Activated naive CD8-positive, alpha-beta T cell (primary cell): ENCODE measurements at regions not wholly inside any gene's neighbourhood (a gene's known extent, or its start where the extent isn't known, plus 50 kb on each side); places are given as distances from the start of the nearest gene placed in this dataset.

Source experiments
- H3K27ac Mint-ChIP-seq: one replicate; pipeline ENCODE4 v1.8.0; 2021; ENCODE audit warnings: mixed read lengths
- H3K27me3 Mint-ChIP-seq: one replicate; pipeline ENCODE4 v1.8.0; 2021; ENCODE audit warnings: mixed read lengths
- H3K36me3 Mint-ChIP-seq: one replicate; pipeline ENCODE4 v1.8.0; 2021; ENCODE audit warnings: mixed read lengths
- H3K4me1 Mint-ChIP-seq: one replicate; pipeline ENCODE4 v1.8.0; 2021; ENCODE audit warnings: low read depth, mixed read lengths
- H3K4me3 Mint-ChIP-seq: one replicate; pipeline ENCODE4 v1.8.0; 2021; ENCODE audit warnings: mild to moderate bottlenecking, mixed read lengths
- H3K9me3 Mint-ChIP-seq: one replicate; pipeline ENCODE4 v1.8.0; 2021; ENCODE audit warnings: low read depth, mixed read lengths

DNA sequence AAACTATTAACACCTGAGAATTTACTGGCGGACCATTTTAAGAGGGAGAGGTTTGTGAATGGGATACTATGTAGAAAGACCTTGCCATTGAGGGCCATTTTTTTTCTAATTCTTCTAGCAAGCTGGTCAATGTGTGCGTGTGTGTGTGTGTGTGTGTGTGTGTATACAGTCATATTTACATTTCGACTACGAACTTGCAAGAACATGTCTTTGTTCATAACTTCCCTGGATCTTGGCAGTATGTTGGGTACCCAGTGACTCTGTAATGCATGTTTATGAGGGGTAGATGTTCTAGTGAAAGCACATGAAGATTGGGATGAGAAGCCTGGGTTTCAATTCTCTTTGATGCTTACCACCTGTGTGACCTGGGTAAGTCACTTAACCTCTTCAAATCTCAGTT, 133.6 kb downstream of the UBE2E3 start:
- peaks cover 6% of the 10 kb centered on the region for H3K9me3 Mint-ChIP-seq
- H3K4me3 Mint-ChIP-seq = no peak overlapping the region
- no peak overlapping the region for H3K27ac Mint-ChIP-seq
- H3K4me1 Mint-ChIP-seq = peaks cover 24% of the 10 kb centered on the region
- peaks cover 2% of the 10 kb centered on the region for H3K36me3 Mint-ChIP-seq
- no peaks in the 10 kb centered on the region for H3K27me3 Mint-ChIP-seq

DNA sequence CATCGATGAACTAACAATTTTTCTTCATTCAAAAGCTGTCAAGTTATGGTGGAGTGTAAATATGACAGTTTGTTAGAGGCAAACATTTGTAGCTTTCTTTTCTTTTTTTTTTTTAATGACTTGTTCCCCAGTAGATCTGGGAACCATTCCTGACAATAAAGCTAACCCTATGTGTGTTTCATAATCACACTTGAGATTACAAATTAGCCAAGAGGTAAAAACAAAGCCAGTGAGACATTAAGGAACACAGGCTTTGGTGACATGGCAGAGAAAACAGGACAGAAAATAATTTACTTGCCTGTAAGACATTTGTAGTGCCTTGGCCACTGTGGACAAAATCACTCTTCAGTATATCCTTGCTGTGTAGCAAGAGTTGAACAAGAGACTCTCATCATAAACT, 135.9 kb downstream of the UBE2E3 start:
- Mint-ChIP-seq H3K4me3 (no peak overlapping the region), H3K27ac (no peak overlapping the region), H3K27me3 (no peaks in the 10 kb centered on the region), H3K36me3 (peaks cover 5% of the 10 kb centered on the region), H3K4me1 (peaks cover 28% of the 10 kb centered on the region), H3K9me3 (peaks cover 14% of the 10 kb centered on the region)

GRCh38 chr2:181117206-181117925, 137.0 kb downstream of the UBE2E3 start:
- no peak overlapping the region for H3K27ac Mint-ChIP-seq
- H3K36me3 Mint-ChIP-seq = peaks cover 6% of the 10 kb centered on the region
- H3K4me1 Mint-ChIP-seq = peaks cover 34% of the 10 kb centered on the region
- H3K4me3 Mint-ChIP-seq = no peak overlapping the region
- H3K27me3 Mint-ChIP-seq = no peaks in the 10 kb centered on the region
- peaks cover 16% of the 10 kb centered on the region for H3K9me3 Mint-ChIP-seq

DNA sequence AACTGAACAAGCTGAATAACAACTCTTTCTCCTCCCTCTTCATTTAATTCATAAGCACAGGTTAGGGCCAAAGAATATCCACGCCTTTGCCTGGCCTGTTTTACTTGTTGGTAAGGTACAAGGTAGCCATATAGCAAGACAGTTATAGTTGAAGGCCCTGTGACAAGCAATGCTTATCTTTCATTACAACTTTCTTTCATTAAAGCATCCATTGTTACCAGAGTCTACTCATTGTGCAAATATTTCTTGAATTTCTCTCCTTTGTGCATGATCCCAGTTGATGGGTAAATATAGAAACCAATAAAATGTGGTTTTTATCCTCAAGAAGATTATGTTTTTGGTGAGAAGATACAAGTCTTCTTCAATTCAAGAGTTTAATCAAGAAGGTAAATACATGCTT, 140.2 kb downstream of the UBE2E3 start:
- H3K4me3 Mint-ChIP-seq = no peak overlapping the region

GRCh38 chr2:181121996-181122395, 141.6 kb downstream of the UBE2E3 start:
- Mint-ChIP-seq H3K36me3 (peaks cover 9% of the 10 kb centered on the region), H3K27ac (no peak overlapping the region), H3K4me3 (no peak overlapping the region), H3K27me3 (no peaks in the 10 kb centered on the region), H3K9me3 (peaks cover 16% of the 10 kb centered on the region), H3K4me1 (peaks cover 71% of the 10 kb centered on the region)

More for the DNA sequence above, 140.2 kb downstream of the UBE2E3 start:
- Mint-ChIP-seq H3K27me3 (no peaks in the 10 kb centered on the region), H3K4me1 (peaks cover 59% of the 10 kb centered on the region), H3K9me3 (peaks cover 16% of the 10 kb centered on the region), H3K27ac (peak overlapping the region; percentile 74), H3K36me3 (peaks cover 6% of the 10 kb centered on the region)

DNA sequence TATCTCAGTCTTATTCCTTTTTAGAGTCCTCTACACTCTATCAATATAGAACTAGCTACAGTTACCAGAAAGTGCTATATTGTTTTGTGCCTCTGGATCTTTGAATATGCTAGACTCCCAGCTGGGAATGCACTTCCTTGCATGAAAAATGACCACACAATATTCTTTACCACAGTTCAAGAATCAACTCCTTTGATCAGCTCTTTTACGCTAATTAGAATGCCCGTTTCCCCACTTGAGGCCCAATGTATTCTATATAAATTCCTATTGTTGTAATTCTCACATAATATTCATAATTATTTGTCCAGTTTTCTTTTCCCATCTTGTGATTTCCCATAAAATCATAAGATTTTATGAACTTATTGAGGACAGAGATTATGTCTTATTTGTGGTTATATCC, 142.2 kb downstream of the UBE2E3 start:
- Mint-ChIP-seq H3K4me3 (no peak overlapping the region), H3K27ac (no peak overlapping the region), H3K4me1 (peaks cover 71% of the 10 kb centered on the region)

DNA sequence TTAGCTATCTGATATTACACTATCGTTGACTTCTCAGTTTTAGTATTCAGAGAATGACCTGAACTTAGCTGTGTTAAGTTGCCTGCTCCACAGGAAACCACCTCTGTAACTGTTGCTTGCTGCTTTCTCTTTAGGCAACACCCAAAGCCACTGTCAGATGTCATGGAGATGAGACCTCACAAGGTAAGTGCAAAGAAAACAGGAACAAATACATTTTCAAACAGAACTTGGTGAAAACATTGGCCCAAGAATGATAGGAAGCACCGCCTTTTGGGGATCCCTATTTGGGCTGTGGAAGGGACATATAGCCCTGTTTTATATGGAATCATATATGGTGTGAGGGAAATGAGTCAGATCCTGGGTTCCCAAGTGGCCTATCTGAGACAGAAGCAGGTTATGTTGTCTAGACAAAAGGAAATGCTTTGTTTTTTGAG, 143.4 kb downstream of the UBE2E3 start:
- peaks cover 75% of the 10 kb centered on the region for H3K4me1 Mint-ChIP-seq
- H3K36me3 Mint-ChIP-seq = peaks cover 12% of the 10 kb centered on the region
- H3K9me3 Mint-ChIP-seq = peaks cover 10% of the 10 kb centered on the region
- no peaks in the 10 kb centered on the region for H3K27me3 Mint-ChIP-seq
- H3K27ac Mint-ChIP-seq = peak overlapping the region; percentile 97
- peak overlapping the region; percentile 64 for H3K4me3 Mint-ChIP-seq

More for the DNA sequence above, 142.2 kb downstream of the UBE2E3 start:
- peaks cover 9% of the 10 kb centered on the region for H3K36me3 Mint-ChIP-seq
- no peaks in the 10 kb centered on the region for H3K27me3 Mint-ChIP-seq
- H3K9me3 Mint-ChIP-seq = peaks cover 16% of the 10 kb centered on the region

DNA sequence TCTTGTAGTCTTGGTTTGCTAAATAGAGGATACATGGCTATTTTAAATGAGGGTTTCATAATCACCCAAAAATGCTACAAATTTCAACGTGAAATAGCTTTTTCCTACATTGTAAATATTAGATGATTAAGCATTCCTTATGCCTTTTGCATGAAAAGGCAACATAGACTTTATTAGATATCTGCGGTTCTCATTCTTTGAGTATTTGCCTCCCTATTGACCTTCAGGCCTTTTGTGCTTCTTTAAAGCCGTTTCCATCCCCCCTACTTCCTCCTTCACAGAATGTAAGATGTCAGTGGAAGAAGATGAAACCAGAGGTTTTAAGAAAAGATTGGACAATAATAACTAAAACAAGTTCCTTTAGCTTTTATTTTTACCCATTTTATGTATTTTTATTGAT, 144.1 kb downstream of the UBE2E3 start:
- no peaks in the 10 kb centered on the region for H3K27me3 Mint-ChIP-seq
- peak overlapping the region; percentile 97 for H3K27ac Mint-ChIP-seq
- peak overlapping the region; percentile 64 for H3K4me3 Mint-ChIP-seq
- H3K9me3 Mint-ChIP-seq = peaks cover 11% of the 10 kb centered on the region
- H3K4me1 Mint-ChIP-seq = peaks cover 79% of the 10 kb centered on the region
- H3K36me3 Mint-ChIP-seq = peaks cover 13% of the 10 kb centered on the region

GRCh38 chr2:181125359-181125758, 145.0 kb downstream of the UBE2E3 start:
- H3K27me3 Mint-ChIP-seq = no peaks in the 10 kb centered on the region
- peaks cover 15% of the 10 kb centered on the region for H3K9me3 Mint-ChIP-seq
- peaks cover 77% of the 10 kb centered on the region for H3K4me1 Mint-ChIP-seq
- peaks cover 17% of the 10 kb centered on the region for H3K36me3 Mint-ChIP-seq
- peak overlapping the region; percentile 64 for H3K4me3 Mint-ChIP-seq
- peak overlapping the region; percentile 97 for H3K27ac Mint-ChIP-seq

- H3K9me3 Mint-ChIP-seq = peaks cover 6% of the 10 kb centered on the region
- H3K27ac Mint-ChIP-seq = peak overlapping the region; percentile 97
- H3K4me3 Mint-ChIP-seq = peak overlapping the region; percentile 64
- peaks cover 11% of the 10 kb centered on the region for H3K36me3 Mint-ChIP-seq
- peaks cover 75% of the 10 kb centered on the region for H3K4me1 Mint-ChIP-seq
- no peaks in the 10 kb centered on the region for H3K27me3 Mint-ChIP-seq
These were observed 146.0 kb downstream of the UBE2E3 start for GRCh38 chr2:181126311-181126868.

DNA sequence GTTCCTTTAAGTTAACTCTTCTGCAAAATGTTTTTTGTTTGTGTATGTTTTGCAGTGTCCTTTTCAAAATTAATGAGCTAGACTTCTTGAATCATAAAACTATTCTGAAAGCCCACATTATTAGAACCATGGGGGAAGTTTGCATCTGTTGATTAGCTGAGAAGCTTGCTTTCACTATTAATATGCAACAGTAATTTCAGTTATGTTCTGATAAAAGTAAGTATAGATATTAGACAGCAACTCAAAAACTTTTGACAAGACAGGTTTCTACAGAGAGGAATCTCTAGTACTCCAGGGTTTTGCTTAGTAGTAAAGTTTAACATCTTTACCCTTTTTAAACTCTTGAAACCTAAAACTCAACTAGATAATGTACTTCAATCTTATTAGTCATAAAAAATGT, 147.8 kb downstream of the UBE2E3 start:
- peaks cover 5% of the 10 kb centered on the region for H3K9me3 Mint-ChIP-seq
- peak overlapping the region; percentile 97 for H3K27ac Mint-ChIP-seq
- no peaks in the 10 kb centered on the region for H3K27me3 Mint-ChIP-seq
- H3K36me3 Mint-ChIP-seq = peaks cover 15% of the 10 kb centered on the region
- H3K4me3 Mint-ChIP-seq = peak overlapping the region; percentile 35
- peaks cover 77% of the 10 kb centered on the region for H3K4me1 Mint-ChIP-seq

DNA sequence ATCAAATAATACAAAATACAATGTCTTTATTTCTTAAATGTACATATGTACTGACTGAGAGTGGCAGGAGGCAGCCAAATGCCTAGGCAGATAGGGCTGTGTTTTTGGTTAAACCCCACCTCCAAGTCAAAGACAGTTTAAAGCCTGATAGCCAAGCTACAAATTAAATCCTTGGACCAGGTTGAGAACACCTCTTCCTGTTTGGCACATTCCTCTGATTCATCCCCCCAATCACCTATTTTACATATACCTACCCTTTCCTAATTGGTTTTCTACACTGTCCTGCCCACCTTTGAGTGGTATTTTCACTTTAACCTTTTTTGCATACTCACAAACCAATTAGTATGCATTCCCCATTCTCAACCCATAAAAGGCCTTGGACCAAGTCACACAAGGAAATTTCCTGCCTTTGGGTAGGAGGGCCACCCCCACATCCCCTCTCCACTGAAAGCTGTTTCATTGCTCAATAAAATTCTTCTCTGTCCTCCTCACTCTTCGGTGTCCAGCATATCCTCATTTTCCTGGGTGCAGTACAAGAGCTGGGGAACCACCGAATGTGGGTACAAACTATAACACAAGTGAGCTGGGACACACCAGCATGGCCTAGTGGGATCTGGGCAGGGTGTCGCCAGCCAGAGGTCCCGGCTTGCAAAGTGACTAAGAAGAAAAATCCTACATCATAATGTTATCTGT, 149.1 kb downstream of the UBE2E3 start:
- H3K36me3 Mint-ChIP-seq = peaks cover 20% of the 10 kb centered on the region
- peaks cover 5% of the 10 kb centered on the region for H3K9me3 Mint-ChIP-seq
- peak overlapping the region; percentile 79 for H3K27ac Mint-ChIP-seq
- H3K27me3 Mint-ChIP-seq = no peaks in the 10 kb centered on the region
- peak overlapping the region; percentile 28 for H3K4me3 Mint-ChIP-seq
- peaks cover 74% of the 10 kb centered on the region for H3K4me1 Mint-ChIP-seq

DNA sequence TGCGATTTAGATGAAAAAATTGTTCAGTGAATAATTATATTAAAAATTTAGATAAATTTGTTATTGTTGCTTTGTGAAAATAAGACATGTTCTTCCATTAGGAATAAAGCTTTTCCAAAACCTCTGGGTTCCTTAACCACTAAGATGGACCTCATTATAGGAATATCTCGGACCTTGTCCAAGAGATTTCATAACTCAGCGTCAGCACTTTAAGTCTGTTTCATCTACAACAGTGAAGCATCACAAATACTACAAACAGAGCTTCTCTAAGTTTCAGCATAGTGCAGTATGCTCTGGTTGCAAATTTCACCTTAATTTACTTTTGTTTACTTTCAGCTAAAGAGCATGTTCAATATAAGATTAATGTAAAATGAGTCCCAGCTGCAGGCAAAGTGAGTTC, 150.3 kb downstream of the UBE2E3 start:
- H3K36me3 Mint-ChIP-seq = peaks cover 26% of the 10 kb centered on the region
- H3K4me3 Mint-ChIP-seq = peak overlapping the region; percentile 81
- H3K27ac Mint-ChIP-seq = peak overlapping the region; percentile 93
- H3K4me1 Mint-ChIP-seq = peaks cover 66% of the 10 kb centered on the region
- peaks cover 7% of the 10 kb centered on the region for H3K9me3 Mint-ChIP-seq
- no peaks in the 10 kb centered on the region for H3K27me3 Mint-ChIP-seq

GRCh38 chr2:181131584-181131983, 151.2 kb downstream of the UBE2E3 start:
- H3K9me3 Mint-ChIP-seq = peaks cover 12% of the 10 kb centered on the region
- H3K4me3 Mint-ChIP-seq = peak overlapping the region; percentile 81
- peaks cover 58% of the 10 kb centered on the region for H3K4me1 Mint-ChIP-seq
- no peaks in the 10 kb centered on the region for H3K27me3 Mint-ChIP-seq
- peaks cover 29% of the 10 kb centered on the region for H3K36me3 Mint-ChIP-seq
- peak overlapping the region; percentile 93 for H3K27ac Mint-ChIP-seq

- Mint-ChIP-seq H3K9me3 (peaks cover 14% of the 10 kb centered on the region), H3K4me1 (peaks cover 64% of the 10 kb centered on the region), H3K4me3 (no peak overlapping the region), H3K27me3 (no peaks in the 10 kb centered on the region), H3K36me3 (peaks cover 21% of the 10 kb centered on the region), H3K27ac (peak overlapping the region; percentile 93)
These were observed 158.4 kb downstream of the UBE2E3 start for GRCh38 chr2:181138816-181139215.
